Astrocyte of the spinal cord (primary cell): ENCODE measurements at regions not wholly inside any gene's neighbourhood (a gene's known extent, or its start where the extent isn't known, plus 50 kb on each side); places are given as distances from the start of the nearest gene placed in this dataset.

ENCODE experiments used
- DNase-seq: peaks from one replicate; pipeline ENCODE4 v3.0.0; 2011; ENCODE audit warnings: low read depth, low spot score
- H3K4me3 ChIP-seq: 2 replicates; pipeline ENCODE4 v1.5.1; 2011; ENCODE audit warnings: low read depth, mild to moderate bottlenecking, low read length, moderate library complexity
- CTCF ChIP-seq: IDR thresholded peaks from 2 replicates; pipeline ENCODE4 v1.5.1; 2012; ENCODE audit warnings: low read depth, mild to moderate bottlenecking, low read length, inconsistent platforms
- in situ Hi-C: cut with HindIII; loops from 2 replicates; pipeline ENCODE4 v1.10.0; 2017; ENCODE audit warnings: low sequenced_read_pairs

GRCh38 chr2:195006856-195007255 lies 650.2 kb upstream of the SLC39A10 start:
- H3K4me3 ChIP-seq = no peak overlapping the region
- in situ Hi-C loops = no loop called here
- no peak for DNase-seq
- no peak for TF ChIP-seq CTCF

DNA sequence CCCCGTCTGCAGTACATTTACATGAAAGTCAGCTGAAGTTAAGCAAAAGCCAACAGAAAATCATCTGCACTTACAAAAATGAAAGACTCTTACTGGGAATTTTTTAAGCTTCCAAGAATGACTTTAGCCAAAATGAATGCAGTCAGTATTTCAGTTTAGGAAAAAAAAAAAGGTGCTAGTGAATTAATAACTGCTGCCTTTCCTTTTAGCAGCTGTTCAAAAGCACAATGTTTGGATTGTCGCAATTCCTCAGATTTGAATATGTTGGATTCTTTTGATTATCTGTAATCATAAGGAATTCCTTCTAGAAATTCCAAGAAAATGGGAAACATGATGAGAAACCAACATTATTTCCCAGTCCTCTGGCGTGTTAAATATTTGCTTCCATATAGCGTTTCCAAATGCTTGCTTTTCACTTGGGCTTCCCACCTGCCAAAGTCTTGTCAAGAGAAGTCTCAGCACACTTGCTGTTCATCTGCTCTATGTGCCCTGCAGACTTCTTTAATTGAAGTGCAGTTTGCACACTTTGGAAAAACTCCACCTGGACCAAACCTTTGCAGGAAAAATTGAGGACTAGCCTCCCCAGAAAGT lies 653.0 kb upstream of the SLC39A10 start:
- no peak for DNase-seq
- in situ Hi-C loops = no loop called here
- no peak overlapping the region for H3K4me3 ChIP-seq
- no peak for TF ChIP-seq CTCF

GRCh38 chr2:195001924-195002323 lies 655.1 kb upstream of the SLC39A10 start:
- no peak for TF ChIP-seq CTCF
- no peak overlapping the region for H3K4me3 ChIP-seq
- in situ Hi-C loops = no loop called here
- no peak for DNase-seq

DNA sequence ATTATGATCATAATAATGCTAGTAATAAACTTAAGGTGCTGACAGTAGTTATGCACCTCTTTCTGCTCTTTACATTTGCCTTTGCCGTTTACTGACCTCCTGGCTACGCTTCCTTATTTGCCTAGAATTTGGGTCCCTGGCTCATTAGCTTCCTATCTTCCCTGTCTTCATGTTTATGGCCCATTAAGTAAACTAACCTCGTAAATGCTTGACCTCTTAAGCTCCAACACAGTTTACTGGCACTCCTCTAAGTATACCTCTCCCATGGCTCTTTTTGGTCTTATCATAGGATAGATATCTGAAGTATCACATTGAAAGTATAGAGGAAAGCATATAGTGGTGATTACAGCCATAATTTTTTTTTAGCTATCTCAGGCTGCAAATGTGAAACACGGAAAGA lies 657.3 kb upstream of the SLC39A10 start:
- in situ Hi-C loops = no loop called here
- no peak overlapping the region for H3K4me3 ChIP-seq
- no peak for TF ChIP-seq CTCF
- no peak for DNase-seq

- in situ Hi-C loops = no loop called here
- TF ChIP-seq CTCF = no peak
- no peak overlapping the region for H3K4me3 ChIP-seq
- no peak for DNase-seq
Measured at GRCh38 chr2:194992648-194993047, 664.4 kb upstream of the SLC39A10 start.

DNA sequence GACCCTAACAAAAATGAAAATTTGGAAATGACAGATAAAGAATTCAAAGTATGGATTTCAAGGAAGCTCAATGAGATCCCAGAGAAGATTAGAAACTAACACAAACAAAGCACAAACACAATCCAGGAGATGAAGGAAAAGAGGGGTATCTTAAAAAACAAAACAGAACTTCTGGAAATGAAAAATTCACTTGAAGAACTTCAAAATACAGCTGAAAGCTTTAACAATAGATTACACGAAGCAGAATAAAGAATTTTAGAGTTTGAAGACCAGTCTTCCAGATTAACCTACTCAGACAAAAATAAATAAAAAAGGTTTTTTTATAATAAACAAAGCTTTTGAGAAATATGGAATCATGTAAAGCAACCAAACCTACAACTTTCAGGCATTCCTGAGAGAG lies 671.8 kb upstream of the SLC39A10 start:
- in situ Hi-C loops = no loop called here
- H3K4me3 ChIP-seq = no peak overlapping the region
- DNase-seq = no peak
- no peak for TF ChIP-seq CTCF

GRCh38 chr2:194962254-194962653 lies 694.8 kb upstream of the SLC39A10 start:
- in situ Hi-C loops = no loop called here
- TF ChIP-seq CTCF = no peak
- no peak overlapping the region for H3K4me3 ChIP-seq
- DNase-seq = no peak
